Pancreas (tissue), 10 donors: ENCODE measurements at regions not wholly inside any gene's neighbourhood (a gene's known extent, or its start where the extent isn't known, plus 50 kb on each side); places are given as distances from the start of the nearest gene placed in this dataset.

ENCODE experiments used
- ATAC-seq, 4 donors: fragments of 200-7000 bp; cut with Tn5 transposase; one replicate each; pipeline versions ENCODE4 v1.8.0 to v1.9.1; 2020; ENCODE audit warnings: mild to moderate bottlenecking in 4 of 4, moderate library complexity in 4 of 4
- DNase-seq, 6 donors: peaks; one replicate each; pipeline ENCODE4 v3.0.0-alpha.2; 2020
- FAIRE-seq: peaks from 2 replicates; lab custom pipeline; 2012; peaks lifted over from hg19 to GRCh38; lab: Jason Lieb, UNC
- H3K27ac ChIP-seq, 4 donors: fragments of 200-600 bp; sonication (generic); 1 replicate in 3 of 4; 2 replicates in 1 of 4; pipeline versions ENCODE4 v1.5.0 to v1.8.0; 2020
- H3K27me3 ChIP-seq, 4 donors: fragments of 200-600 bp; one replicate each; pipeline ENCODE4 v1.8.0; 2021
- H3K36me3 ChIP-seq, 3 donors: fragments of 200-600 bp; sonication (generic) in 1 of 3; one replicate each; pipeline versions ENCODE4 v1.5.0 to v1.8.0; 2020 to 2021
- H3K4me1 ChIP-seq, 3 donors: fragments of 200-600 bp; one replicate each; pipeline ENCODE4 v1.8.0; 2021
- H3K4me3 ChIP-seq, 4 donors: fragments of 200-600 bp; sonication (generic) in 2 of 4; one replicate each; pipeline versions ENCODE4 v1.5.0 to v1.8.0; 2020 to 2021
- H3K9me3 ChIP-seq, 4 donors: fragments of 200-600 bp; one replicate each; pipeline ENCODE4 v1.8.0; 2021
- CTCF ChIP-seq, 4 donors: fragments of 200-600 bp; sonication (generic) in 3 of 4; IDR thresholded peaks; one replicate each; pipeline versions ENCODE4 v1.5.0 to v1.8.0; 2021; ENCODE audit warnings: antibody characterized with exemption in 4 of 4
- WGBS, 2 donors: extraction: QIAGEN DNeasy Blood & Tissue Kit; methylation state at CpG; one replicate each; pipeline ENCODE4 v1.1.7; 2013; 5-methylcytosine and 5-hydroxymethylcytosine counted together
- intact Hi-C, 3 donors: fragments of 100-400 bp; cut with DNase I; formaldehyde crosslinking; loops; one replicate each; pipeline versions ENCODE4 v1.11.1 to v1.14.2; 2022
- donor health status: healthy with polysubstance abuse.
- donor health status: DM: no; HTN: no; CAD: no; lungs with moderate emphysema.
- donor health status: DM: no; HTN: no; CAD: no.
- donor health status: control.
- donor health status: control.
- donor health status: Bipolar disorder and iron deficiency.
- donor health status: DM: yes; HTN: yes; CAD: no.
- donor health status: DM: no; HTN: no; CAD: no.
- donor health status: DM: no; HTN: no; CAD: no.
- donor health status: DM: yes; HTN: yes; CAD: no.

GRCh38 chr5:143659599-143660238, 152.2 kb upstream of the HMHB1 start:
- intact Hi-C loops = no loop called here
- Histone ChIP-seq H3K9me3 (no peaks in the 10 kb centered on the region), H3K4me3 (no peak overlapping the region), H3K27me3 (no peaks in the 10 kb centered on the region), H3K4me1 (no peaks in the 10 kb centered on the region), H3K27ac (no peak overlapping the region), H3K36me3 (no peaks in the 10 kb centered on the region)
- peak in 1 of 4 donors; percentile 43 for ATAC-seq
- WGBS, 2 donors = 45 to 64% methylated on average over 3 of the region's 3 CpGs
- FAIRE-seq = no peak
- TF ChIP-seq CTCF (IDR thresholded peaks at IDR 0.05) = no peak
- DNase-seq = no peak

DNA sequence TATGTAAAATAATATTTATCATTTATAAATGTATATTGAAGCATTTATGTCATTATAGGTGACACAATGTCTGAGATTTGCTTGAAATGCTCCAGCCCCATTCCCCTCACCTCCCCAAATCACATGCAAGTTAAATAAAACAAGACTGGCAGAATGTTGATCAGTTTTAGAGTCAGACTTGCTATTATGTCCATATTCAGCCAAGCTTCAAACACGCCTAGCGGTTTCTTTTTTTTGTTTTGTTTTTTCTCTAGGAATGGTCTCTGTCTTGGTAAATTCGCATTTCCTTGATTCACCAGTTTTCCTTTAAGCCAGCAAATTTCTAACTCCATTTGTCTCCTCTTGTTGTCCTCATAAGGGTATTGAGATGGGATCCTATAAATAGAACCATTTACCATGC, 153.0 kb upstream of the HMHB1 start:
- intact Hi-C loops = no loop called here

GRCh38 chr5:143657647-143658285, 154.2 kb upstream of the HMHB1 start:
- H3K4me1 ChIP-seq = no peaks in the 10 kb centered on the region
- intact Hi-C loops = no loop called here
- no peak overlapping the region for H3K4me3 ChIP-seq
- no peaks in the 10 kb centered on the region for H3K27me3 ChIP-seq
- H3K27ac ChIP-seq = no peak overlapping the region
- ATAC-seq (no peak), DNase-seq (no peak), FAIRE-seq (no peak)
- no peaks in the 10 kb centered on the region for H3K9me3 ChIP-seq
- 61 to 68% methylated on average over 3 of the region's 3 CpGs for WGBS, 2 donors
- TF ChIP-seq CTCF (IDR thresholded peaks at IDR 0.05) = no peak
- H3K36me3 ChIP-seq = no peaks in the 10 kb centered on the region

More for the DNA sequence above, 153.0 kb upstream of the HMHB1 start:
- WGBS, 2 donors = 93 to 97% methylated on average over 3 of the region's 3 CpGs
- TF ChIP-seq CTCF (IDR thresholded peaks at IDR 0.05) = no peak
- H3K9me3 ChIP-seq = no peaks in the 10 kb centered on the region
- no peaks in the 10 kb centered on the region for H3K4me1 ChIP-seq
- no peak for FAIRE-seq
- ATAC-seq = no peak
- DNase-seq = no peak
- H3K4me3 ChIP-seq = no peak overlapping the region
- no peak overlapping the region for H3K27ac ChIP-seq
- H3K27me3 ChIP-seq = no peaks in the 10 kb centered on the region
- H3K36me3 ChIP-seq = no peaks in the 10 kb centered on the region

- DNase-seq = no peak
- 94 to 95% methylated on average over 4 of the region's 4 CpGs for WGBS, 2 donors
- Histone ChIP-seq H3K27me3 (no peaks in the 10 kb centered on the region), H3K36me3 (no peaks in the 10 kb centered on the region), H3K4me1 (no peaks in the 10 kb centered on the region), H3K4me3 (no peak overlapping the region), H3K9me3 (no peaks in the 10 kb centered on the region), H3K27ac (no peak overlapping the region)
- FAIRE-seq = no peak
- no peak for TF ChIP-seq CTCF (IDR thresholded peaks at IDR 0.05)
- ATAC-seq = no peak
- intact Hi-C loops = no loop called here
Measured at GRCh38 chr5:143653766-143654282, 158.1 kb upstream of the HMHB1 start.

- no peak overlapping the region for H3K4me3 ChIP-seq
- no peak for TF ChIP-seq CTCF (IDR thresholded peaks at IDR 0.05)
- no peaks in the 10 kb centered on the region for H3K27me3 ChIP-seq
- intact Hi-C loops = no loop called here
- H3K4me1 ChIP-seq = no peaks in the 10 kb centered on the region
- DNase-seq (no peak), ATAC-seq (no peak), FAIRE-seq (no peak)
- no peaks in the 10 kb centered on the region for H3K36me3 ChIP-seq
- no peak overlapping the region for H3K27ac ChIP-seq
- WGBS, 2 donors = 93 to 94% methylated on average over 2 of the region's 2 CpGs
- no peaks in the 10 kb centered on the region for H3K9me3 ChIP-seq
Measured at GRCh38 chr5:143653256-143653655, 158.7 kb upstream of the HMHB1 start.
